ENCODE measurements at regions not wholly inside any gene's neighbourhood (a gene's known extent, or its start where the extent isn't known, plus 50 kb on each side); places are given as distances from the start of the nearest gene placed in this dataset.

DNA sequence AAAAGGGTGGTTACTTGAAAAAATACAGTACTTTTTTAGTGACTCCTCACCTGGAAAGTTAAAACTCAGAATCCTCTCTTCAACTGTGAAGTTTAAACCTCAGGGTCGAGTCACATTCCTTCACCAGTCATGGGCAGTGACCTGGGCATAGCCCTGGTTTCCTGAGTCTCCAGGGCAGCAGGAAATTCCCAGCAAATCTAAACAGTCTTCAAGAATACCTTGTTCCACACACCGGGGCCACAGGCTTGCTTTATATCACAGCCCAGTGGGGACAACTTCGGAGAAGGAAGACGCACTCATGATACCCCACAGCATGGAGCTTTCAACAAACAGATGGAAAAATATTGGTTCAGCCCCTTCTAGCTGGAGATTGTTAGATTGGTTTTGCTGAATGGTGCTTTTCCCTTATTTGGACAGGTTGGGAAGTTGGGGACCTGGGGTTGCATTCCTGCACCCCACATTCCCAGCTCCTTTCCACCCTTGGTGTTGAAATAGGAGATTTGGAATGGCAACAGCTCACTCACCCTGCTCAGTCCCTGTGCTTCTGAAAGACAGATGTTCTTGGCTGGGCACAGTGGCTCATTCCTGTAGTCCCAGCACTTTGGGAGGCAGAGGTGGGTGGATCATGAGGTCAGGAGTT lies 113.0 kb upstream of the TMEM170B start:
- TF ChIP-seq MTF1 (CRISPR knock-in tag; IDR thresholded peaks at IDR 0.05) (no peak), YY1 (IDR thresholded peaks at IDR 0.05; ENCODE audit: insufficient read depth, insufficient replicate concordance, low read depth, low read length) (no peak), MYC (CRISPR knock-in tag; IDR thresholded peaks at IDR 0.05; ENCODE audit: borderline replicate concordance) (0 out of 2 replicates have a peak, but pooled peaks have one; percentile 9)
- TF ChIP-seq, protein P1, sequence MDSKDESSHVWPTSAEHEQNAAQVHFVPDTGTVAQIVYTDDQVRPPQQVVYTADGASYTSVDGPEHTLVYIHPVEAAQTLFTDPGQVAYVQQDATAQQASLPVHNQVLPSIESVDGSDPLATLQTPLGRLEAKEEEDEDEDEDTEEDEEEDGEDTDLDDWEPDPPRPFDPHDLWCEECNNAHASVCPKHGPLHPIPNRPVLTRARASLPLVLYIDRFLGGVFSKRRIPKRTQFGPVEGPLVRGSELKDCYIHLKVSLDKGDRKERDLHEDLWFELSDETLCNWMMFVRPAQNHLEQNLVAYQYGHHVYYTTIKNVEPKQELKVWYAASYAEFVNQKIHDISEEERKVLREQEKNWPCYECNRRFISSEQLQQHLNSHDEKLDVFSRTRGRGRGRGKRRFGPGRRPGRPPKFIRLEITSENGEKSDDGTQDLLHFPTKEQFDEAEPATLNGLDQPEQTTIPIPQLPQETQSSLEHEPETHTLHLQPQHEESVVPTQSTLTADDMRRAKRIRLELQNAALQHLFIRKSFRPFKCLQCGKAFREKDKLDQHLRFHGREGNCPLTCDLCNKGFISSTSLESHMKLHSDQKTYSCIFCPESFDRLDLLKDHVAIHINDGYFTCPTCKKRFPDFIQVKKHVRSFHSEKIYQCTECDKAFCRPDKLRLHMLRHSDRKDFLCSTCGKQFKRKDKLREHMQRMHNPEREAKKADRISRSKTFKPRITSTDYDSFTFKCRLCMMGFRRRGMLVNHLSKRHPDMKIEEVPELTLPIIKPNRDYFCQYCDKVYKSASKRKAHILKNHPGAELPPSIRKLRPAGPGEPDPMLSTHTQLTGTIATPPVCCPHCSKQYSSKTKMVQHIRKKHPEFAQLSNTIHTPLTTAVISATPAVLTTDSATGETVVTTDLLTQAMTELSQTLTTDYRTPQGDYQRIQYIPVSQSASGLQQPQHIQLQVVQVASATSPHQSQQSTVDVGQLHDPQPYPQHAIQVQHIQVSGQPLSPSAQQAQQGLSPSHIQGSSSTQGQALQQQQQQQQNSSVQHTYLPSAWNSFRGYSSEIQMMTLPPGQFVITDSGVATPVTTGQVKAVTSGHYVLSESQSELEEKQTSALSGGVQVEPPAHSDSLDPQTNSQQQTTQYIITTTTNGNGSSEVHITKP (CRISPR knock-in tag; IDR thresholded peaks at IDR 0.05; ENCODE audit: low read depth) = no peak

Data from HepG2 (cell line).